Stimulated activated CD4-positive, alpha-beta T cell treated with anti-CD3 and anti-CD28 coated beads, TNF-alpha, amount 100 ng/mL, for 48 hours (primary cell): ENCODE measurements at regions not wholly inside any gene's neighbourhood (a gene's known extent, or its start where the extent isn't known, plus 50 kb on each side); places are given as distances from the start of the nearest gene placed in this dataset.

Experiments
- DNase-seq, 3 donors: peaks; one replicate each; pipeline ENCODE4 v3.0.0-alpha.2; 2020; ENCODE audit warnings: low read depth in 3 of 3

DNA sequence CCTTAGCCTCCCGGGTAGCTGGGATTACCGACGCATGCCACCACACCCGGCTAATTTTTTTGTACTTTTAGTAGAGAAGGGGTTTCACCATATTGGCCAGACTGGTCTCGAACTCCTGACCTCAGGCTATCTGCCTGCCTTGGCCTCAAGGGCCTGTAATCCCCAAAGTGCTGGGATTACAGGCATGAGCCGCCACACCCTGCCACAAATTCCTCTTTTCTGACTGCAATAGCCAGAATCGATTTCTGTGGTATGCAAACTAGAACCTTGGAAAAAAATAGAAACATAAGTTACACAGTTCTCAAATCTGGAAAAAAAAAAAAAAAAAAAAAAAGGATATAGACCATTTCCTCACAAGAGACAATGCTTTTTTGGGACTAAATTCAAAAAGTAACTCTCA, 184.6 kb upstream of the EGLN3 start:
- no peak for DNase-seq

GRCh38 chr14:34134484-34134883, 183.6 kb upstream of the EGLN3 start:
- no peak for DNase-seq

- no peak for DNase-seq
Observed at GRCh38 chr14:34129927-34130552, 179.2 kb upstream of the EGLN3 start.

- DNase-seq: no peak
Observed at GRCh38 chr14:34128665-34129064, 177.8 kb upstream of the EGLN3 start.

GRCh38 chr14:34126586-34126985, 175.7 kb upstream of the EGLN3 start:
- DNase-seq: no peak

DNA sequence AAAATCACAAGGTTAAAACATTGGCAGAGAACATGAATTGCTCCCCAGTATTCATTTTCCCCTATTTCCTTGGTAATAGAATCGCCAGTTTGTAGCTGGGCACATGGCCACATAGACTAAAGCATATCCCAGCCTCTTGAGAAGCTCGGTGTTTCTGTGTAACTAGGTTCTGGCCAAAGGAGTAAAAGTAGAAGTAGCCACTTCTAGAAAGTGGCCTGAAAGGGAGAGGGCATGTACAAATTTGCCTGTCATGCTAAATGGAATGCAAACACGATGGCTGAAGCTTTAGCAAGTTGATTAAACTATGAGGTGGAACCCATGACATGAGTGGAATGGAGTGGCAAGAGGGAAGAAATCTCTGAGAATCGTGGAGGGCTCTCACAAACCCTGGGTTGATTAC, 173.7 kb upstream of the EGLN3 start:
- DNase-seq: no peak

- no peak for DNase-seq
Observed at GRCh38 chr14:34122650-34123049, 171.8 kb upstream of the EGLN3 start.

- no peak for DNase-seq
Observed at GRCh38 chr14:34122081-34122480, 171.2 kb upstream of the EGLN3 start.

- DNase-seq: no peak
Observed at GRCh38 chr14:34120185-34120977, 169.5 kb upstream of the EGLN3 start.

DNA sequence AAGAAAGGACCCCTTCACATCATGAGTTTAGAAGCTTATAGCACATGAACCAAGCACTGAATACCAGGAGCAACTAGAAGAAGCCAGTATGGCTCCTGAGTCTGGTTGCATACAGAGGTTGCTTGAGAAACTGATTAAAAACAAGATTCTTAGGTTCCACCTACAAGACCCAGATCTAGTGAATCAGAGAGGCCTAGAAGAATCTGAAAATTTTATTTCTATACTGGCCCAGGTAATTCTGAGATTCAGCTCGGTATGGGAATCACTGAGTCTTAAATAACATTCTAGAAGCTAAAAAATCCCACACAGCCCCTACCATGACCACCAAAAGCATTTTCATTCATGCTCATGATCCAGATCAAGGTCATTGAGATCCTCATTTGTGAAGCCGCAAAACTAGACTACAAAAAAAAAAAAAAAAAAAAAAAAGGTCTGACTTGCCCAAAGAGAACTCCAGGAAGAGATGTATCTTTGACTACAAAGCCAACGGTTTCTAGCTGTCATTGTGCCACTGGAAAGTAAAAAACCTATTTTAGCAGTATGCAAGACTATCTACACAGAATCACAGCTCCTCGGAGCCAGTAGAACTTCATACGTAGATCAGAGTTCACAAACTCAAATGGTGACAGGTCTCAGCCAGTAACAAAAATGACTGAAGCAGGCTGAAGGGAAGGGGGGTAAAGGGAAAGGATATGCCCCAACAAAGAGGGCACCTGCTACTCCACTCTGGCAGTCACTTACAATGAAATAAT, 168.4 kb upstream of the EGLN3 start:
- no peak for DNase-seq

DNA sequence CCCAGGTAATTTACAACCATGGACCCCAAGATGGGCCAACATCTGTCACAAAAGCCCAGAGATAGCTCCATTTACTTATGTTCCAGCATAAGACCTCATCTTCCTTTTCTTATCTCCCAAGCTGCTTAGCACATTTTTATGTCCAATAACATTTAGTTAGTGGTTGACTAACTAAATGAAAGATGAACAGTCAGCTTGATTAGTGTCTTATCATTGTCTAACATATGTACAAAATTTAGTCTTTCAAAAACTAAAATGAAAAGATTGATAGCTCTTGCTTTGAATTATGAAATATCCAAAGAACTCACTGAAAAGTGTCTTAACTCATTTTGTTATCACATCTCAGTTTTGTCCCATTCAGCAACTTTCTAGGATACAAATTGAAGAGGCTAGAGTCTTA, 163.1 kb upstream of the EGLN3 start:
- DNase-seq: no peak

DNA sequence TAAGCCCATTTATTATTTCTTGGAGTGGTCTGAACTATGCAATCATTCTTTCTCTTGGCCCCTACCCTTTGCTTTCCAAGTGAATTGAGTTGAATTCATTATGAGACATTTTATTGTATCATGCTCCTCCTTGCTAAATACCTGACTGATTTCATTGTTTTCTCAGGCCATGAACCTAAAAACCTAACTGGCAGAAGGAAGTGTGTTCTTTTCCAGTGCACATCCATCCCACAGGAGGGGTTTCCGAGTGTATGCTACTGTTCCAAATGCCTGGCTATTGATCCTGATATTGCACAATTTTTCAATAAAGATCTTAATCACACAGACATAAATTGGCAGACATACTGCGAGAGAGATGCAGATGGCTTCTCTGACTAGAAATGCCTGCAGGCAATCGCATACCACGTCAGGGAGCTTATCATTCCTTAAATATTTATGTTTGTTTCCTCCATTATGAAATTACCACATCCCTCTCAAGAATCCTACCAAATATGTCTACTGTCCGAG, 162.2 kb upstream of the EGLN3 start:
- DNase-seq: no peak

DNA sequence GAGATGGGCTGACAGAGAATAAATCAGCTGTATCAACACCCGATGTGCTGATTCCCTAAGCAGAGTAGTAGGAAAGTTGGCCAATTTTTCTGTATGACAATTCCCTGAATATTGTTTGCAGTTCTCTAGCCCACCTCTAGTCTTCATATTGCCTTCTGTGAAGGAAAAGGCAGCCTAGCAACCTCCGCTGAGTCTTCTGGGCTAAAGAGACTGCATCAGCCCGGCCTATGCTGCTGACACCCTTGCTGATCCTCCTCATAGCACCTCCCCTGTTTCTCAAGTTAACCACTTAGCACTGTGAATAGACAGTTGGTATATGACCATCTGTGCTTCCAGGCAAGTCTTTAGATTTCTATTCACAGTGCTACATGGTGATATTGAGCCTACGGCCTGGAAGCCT, 161.1 kb upstream of the EGLN3 start:
- no peak for DNase-seq

DNA sequence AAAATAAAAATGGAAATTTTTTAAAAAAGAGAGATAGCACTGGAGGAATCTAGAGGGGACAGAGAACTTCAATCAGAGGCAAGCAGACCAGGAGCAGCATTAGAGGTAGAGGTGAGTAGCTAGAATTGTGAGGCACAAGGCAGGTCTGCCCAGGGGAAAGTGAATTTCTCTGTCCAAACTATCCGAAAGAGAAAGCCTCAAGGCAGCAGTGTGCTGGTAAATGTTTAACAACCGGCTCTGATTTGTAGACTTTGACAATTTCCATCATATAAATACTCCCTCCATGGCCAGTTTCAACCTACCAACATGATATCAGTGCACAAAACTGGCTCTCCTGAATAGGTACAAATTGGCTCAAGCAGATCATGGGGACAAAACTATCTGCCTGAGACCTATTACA, 160.6 kb upstream of the EGLN3 start:
- no peak for DNase-seq

DNA sequence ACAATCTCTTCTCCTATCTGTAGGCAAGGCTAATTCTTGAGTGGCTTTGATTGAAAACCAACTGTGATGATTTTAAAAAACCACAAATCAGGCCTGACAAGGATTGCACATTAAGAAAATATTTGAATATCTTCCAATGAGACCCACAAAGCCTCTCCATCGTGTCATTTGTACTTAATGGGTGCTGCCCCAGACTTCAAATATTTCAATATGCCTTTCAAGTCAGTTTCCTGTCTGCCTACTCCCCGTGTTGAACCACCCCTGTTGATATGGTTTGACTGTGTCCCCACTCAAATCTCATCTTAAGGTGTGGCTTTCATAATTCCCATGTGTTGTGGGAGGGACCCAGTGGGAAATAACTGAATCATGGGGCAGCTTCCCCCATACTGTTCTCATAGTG, 159.7 kb upstream of the EGLN3 start:
- no peak for DNase-seq

- no peak for DNase-seq
Observed at GRCh38 chr14:34107441-34107840, 156.6 kb upstream of the EGLN3 start.

DNA sequence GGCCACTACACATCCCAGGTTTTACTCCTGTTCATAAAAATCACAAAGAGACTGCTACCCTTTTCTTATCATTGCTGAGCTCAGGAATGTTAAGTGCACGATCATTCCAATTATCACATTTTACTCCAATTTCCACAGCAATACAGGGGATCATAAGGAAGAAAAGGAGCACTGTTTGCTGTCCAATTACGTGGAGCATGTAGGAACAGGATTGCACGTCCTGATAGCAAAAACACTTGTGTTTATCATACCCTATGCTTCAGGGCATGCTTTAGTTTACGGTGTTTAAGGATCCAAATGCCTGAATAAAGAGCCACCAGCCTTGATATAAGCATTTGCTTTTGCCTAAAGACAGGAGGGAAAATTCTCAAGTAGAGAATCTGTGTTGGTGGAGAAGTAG, 155.4 kb upstream of the EGLN3 start:
- no peak for DNase-seq

- no peak for DNase-seq
Observed at GRCh38 chr14:34104489-34105397, 153.9 kb upstream of the EGLN3 start.

GRCh38 chr14:34103176-34103575, 152.3 kb upstream of the EGLN3 start:
- DNase-seq: no peak

GRCh38 chr14:34099635-34100034, 148.8 kb upstream of the EGLN3 start:
- no peak for DNase-seq

GRCh38 chr14:34098985-34099349, 148.1 kb upstream of the EGLN3 start:
- no peak for DNase-seq
